Fibroblast of pulmonary artery (primary cell): ENCODE measurements at regions not wholly inside any gene's neighbourhood (a gene's known extent, or its start where the extent isn't known, plus 50 kb on each side); places are given as distances from the start of the nearest gene placed in this dataset.

ENCODE experiments used
- DNase-seq: peaks from one replicate; pipeline ENCODE4 v3.0.0-alpha.2; 2010; ENCODE audit warnings: low read depth
- H3K4me3 ChIP-seq: replicated peaks from 2 replicates; pipeline ENCODE4 v1.5.1; 2011; ENCODE audit warnings: low read depth, mild to moderate bottlenecking, control low read depth, low read length, moderate library complexity
- CTCF ChIP-seq: IDR thresholded peaks from 2 replicates; pipeline ENCODE4 v1.5.1; 2011; ENCODE audit warnings: mild to moderate bottlenecking, control low read depth, low read length, inconsistent platforms; ENCODE audit errors: missing control alignments

- no peak overlapping the region for H3K4me3 ChIP-seq
- no peak for DNase-seq
- TF ChIP-seq CTCF: no peak
Observed at GRCh38 chr16:63983401-63983800, 1138.5 kb downstream of the CDH11 start.

GRCh38 chr16:63982741-63983140, 1139.1 kb downstream of the CDH11 start:
- TF ChIP-seq CTCF: no peak
- H3K4me3 ChIP-seq: no peak overlapping the region
- no peak for DNase-seq

- TF ChIP-seq CTCF: no peak
- H3K4me3 ChIP-seq: no peak overlapping the region
- no peak for DNase-seq
Observed at GRCh38 chr16:63982110-63982509, 1139.8 kb downstream of the CDH11 start.

GRCh38 chr16:63981639-63982038, 1140.2 kb downstream of the CDH11 start:
- no peak overlapping the region for H3K4me3 ChIP-seq
- no peak for TF ChIP-seq CTCF
- no peak for DNase-seq

GRCh38 chr16:63980763-63981162, 1141.1 kb downstream of the CDH11 start:
- TF ChIP-seq CTCF: no peak
- no peak overlapping the region for H3K4me3 ChIP-seq
- DNase-seq: no peak

- no peak for DNase-seq
- no peak overlapping the region for H3K4me3 ChIP-seq
- TF ChIP-seq CTCF: no peak
Observed at GRCh38 chr16:63978240-63978639, 1143.6 kb downstream of the CDH11 start.

- H3K4me3 ChIP-seq: no peak overlapping the region
- DNase-seq: no peak
- TF ChIP-seq CTCF: no peak
Observed at GRCh38 chr16:63976345-63976744, 1145.5 kb downstream of the CDH11 start.
